ENCODE measurements at regions not wholly inside any gene's neighbourhood (a gene's known extent, or its start where the extent isn't known, plus 50 kb on each side); places are given as distances from the start of the nearest gene placed in this dataset.

DNA sequence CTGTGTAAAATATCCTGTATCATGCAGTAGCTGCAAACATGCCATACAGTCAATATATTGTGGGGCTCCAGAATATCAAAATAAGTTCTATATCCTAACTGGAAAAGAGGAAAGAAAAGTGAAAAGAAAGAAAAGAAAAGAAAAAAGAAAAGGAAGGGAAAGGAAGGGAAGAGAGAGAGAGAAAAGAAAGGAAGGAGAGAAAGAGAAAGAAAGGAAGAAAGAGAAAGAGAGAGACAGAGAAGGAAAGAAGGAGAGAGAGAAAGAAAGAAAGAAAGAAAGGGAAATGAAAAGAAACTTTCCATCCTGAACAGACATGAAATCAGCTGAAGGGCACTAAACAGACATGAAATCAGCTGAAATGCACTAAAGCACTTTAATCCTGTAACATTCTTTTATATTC lies 288.4 kb upstream of the NCKAP5 start:
- TF ChIP-seq, protein P1, sequence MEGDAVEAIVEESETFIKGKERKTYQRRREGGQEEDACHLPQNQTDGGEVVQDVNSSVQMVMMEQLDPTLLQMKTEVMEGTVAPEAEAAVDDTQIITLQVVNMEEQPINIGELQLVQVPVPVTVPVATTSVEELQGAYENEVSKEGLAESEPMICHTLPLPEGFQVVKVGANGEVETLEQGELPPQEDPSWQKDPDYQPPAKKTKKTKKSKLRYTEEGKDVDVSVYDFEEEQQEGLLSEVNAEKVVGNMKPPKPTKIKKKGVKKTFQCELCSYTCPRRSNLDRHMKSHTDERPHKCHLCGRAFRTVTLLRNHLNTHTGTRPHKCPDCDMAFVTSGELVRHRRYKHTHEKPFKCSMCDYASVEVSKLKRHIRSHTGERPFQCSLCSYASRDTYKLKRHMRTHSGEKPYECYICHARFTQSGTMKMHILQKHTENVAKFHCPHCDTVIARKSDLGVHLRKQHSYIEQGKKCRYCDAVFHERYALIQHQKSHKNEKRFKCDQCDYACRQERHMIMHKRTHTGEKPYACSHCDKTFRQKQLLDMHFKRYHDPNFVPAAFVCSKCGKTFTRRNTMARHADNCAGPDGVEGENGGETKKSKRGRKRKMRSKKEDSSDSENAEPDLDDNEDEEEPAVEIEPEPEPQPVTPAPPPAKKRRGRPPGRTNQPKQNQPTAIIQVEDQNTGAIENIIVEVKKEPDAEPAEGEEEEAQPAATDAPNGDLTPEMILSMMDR (IDR thresholded peaks at IDR 0.05), result no peak
- TF ChIP-seq POLR2A (IDR thresholded peaks at IDR 0.05), result no peak
- no peak for DNase-seq
- intact Hi-C loops (cut with DNase I), result no loop called here
- H3K27ac ChIP-seq, result no peak overlapping the region
- no peaks in the 10 kb centered on the region for H3K4me1 ChIP-seq
- H3K9me3 ChIP-seq, result no peaks in the 10 kb centered on the region
- H3K36me3 ChIP-seq, result no peaks in the 10 kb centered on the region
- peaks cover 0 to 5% (median 0%) of the 10 kb centered on the region in 9 donors for H3K27me3 ChIP-seq
- no peak for ATAC-seq
- no peak overlapping the region for H3K4me3 ChIP-seq

DNA sequence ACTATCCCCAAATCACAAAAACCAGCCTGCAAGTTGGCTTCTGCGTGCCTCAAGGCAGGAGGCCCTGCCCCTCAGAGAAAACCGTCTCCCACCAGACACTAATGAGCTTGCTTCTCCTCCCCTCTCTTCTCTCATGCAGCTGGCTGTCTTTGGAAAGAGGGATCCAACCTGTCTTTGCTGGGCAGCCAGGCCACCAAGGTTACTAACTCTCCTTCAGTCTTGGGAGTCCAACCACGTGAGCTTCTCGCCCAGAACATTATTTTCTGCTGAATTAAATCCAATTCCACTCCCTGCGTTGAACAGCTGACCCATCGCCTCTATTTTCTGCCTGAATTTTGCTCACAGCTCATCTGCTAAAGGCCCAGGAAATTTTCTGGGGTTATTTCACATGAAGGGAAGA lies 291.3 kb upstream of the NCKAP5 start:
- H3K27me3 ChIP-seq, result peaks cover 0 to 2% (median 0%) of the 10 kb centered on the region in 9 donors
- H3K4me1 ChIP-seq, result no peaks in the 10 kb centered on the region
- H3K9me3 ChIP-seq, result no peaks in the 10 kb centered on the region
- TF ChIP-seq, protein P1 (IDR thresholded peaks at IDR 0.05), result no peak
- no peak for TF ChIP-seq POLR2A (IDR thresholded peaks at IDR 0.05)
- no peak for DNase-seq
- no peak overlapping the region for H3K27ac ChIP-seq
- WGBS, 4 donors, result 73 to 81% (median 77%) methylated on average over 6 of the region's 6 CpGs
- no peak for ATAC-seq
- intact Hi-C loops (cut with DNase I), result no loop called here
- no peaks in the 10 kb centered on the region for H3K36me3 ChIP-seq
- H3K4me3 ChIP-seq, result no peak overlapping the region

DNA sequence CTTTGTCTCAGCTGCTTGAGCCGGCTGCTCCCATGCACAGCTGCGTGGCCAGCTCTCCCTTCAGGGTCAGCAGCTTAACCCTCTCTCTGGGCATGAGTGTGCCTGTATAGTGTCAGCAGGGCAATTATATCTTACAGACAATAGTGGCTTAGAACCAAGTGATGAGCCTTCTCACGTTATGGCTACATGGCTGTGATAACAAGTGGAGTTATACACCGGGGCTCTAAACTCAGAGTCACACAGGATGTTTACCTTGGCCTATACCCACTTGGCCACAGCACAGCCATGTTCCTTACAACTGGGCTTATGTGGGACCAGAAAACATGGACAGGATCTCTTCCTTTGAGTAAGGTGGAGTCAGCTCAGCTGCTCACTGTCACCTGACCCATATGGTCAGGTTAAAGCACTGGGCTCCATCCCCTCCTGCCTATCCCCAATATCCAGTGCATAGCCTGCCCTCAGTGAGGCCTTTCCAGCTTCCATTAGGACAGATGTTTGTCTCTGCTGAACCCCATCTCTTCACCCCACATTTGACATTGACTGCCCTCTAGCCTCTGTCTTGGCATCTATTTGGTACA lies 294.2 kb upstream of the NCKAP5 start:
- no peaks in the 10 kb centered on the region for H3K9me3 ChIP-seq
- WGBS, 4 donors, result 56 to 64% (median 58%) methylated on average over 4 of the region's 4 CpGs
- intact Hi-C loops (cut with DNase I), result no loop called here
- TF ChIP-seq, protein P1 (IDR thresholded peaks at IDR 0.05), result no peak
- TF ChIP-seq POLR2A (IDR thresholded peaks at IDR 0.05), result no peak
- no peaks in the 10 kb centered on the region for H3K36me3 ChIP-seq
- peaks cover 0 to 3% (median 0%) of the 10 kb centered on the region in 9 donors for H3K27me3 ChIP-seq
- no peaks in the 10 kb centered on the region for H3K4me1 ChIP-seq
- DNase-seq, result no peak
- H3K27ac ChIP-seq, result no peak overlapping the region
- H3K4me3 ChIP-seq, result no peak overlapping the region
- ATAC-seq, result no peak

DNA sequence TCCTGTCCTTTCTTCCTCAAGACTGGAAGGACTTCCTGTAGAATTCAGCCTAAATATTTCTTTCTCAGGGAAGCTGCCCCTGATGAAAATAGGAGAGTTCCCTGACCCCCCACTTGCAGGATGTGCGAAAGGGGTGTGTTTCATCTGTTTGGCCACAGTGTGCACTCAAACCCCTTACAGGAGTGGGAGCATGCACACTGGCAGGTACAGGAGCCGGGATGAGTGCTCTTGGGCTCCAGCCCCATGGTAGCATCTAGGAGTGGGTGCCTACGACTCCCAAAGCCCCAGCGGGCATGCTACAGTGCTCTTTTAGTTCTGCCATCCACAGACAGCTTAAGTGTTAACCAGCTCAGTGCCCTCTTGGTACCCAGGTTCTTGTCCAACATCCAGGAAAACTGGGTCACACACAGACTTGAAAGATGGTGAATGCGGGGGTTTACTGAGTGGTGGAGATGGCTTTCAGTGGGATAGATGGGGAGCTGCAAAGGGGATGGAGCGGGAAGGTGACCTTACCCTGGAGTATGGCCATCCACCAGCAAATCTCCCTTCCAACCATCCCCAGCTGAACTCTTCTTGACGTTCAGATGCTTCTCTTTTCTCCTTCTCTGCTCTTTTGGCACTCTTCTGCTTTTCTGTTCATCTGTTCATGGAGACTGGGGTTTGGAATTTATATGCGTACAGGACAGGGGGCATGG lies 295.0 kb upstream of the NCKAP5 start:
- no peaks in the 10 kb centered on the region for H3K36me3 ChIP-seq
- no peak overlapping the region for H3K4me3 ChIP-seq
- no peak overlapping the region for H3K27ac ChIP-seq
- no peaks in the 10 kb centered on the region for H3K9me3 ChIP-seq
- no peaks in the 10 kb centered on the region for H3K4me1 ChIP-seq
- peaks cover 0 to 3% (median 0%) of the 10 kb centered on the region in 9 donors for H3K27me3 ChIP-seq
- WGBS, 4 donors, result 91 to 93% (median 92%) methylated on average over 8 of the region's 8 CpGs
- DNase-seq (no peak), ATAC-seq (no peak)
- no peak for TF ChIP-seq POLR2A (IDR thresholded peaks at IDR 0.05)
- TF ChIP-seq, protein P1 (IDR thresholded peaks at IDR 0.05), result no peak
- intact Hi-C loops (cut with DNase I), result no loop called here
